Keratinocyte (primary cell): ENCODE measurements at regions not wholly inside any gene's neighbourhood (a gene's known extent, or its start where the extent isn't known, plus 50 kb on each side); places are given as distances from the start of the nearest gene placed in this dataset.

Experiments
- DNase-seq: peaks from one replicate; pipeline ENCODE4 v3.0.0-alpha.2; 2011; ENCODE audit warnings: low read depth, missing footprints, low spot score
- FAIRE-seq: peaks from 2 replicates; lab custom pipeline; 2011; peaks lifted over from hg19 to GRCh38; lab: Jason Lieb, UNC
- H2AFZ ChIP-seq: 2 replicates; pipeline ENCODE4 v1.6.0; 2012; ENCODE audit warnings: low read length, control low read depth, inconsistent platforms; ENCODE audit not compliant: control insufficient read depth
- H3K27ac ChIP-seq: 2 replicates; pipeline ENCODE4 v1.5.1; 2011; ENCODE audit warnings: low read length; ENCODE audit not compliant: control insufficient read depth, insufficient read depth
- H3K27me3 ChIP-seq: 3 replicates; pipeline ENCODE4 v1.6.0; 2011; ENCODE audit warnings: low read length; ENCODE audit not compliant: control insufficient read depth, insufficient read depth; ENCODE audit errors: extremely low read depth
- H3K36me3 ChIP-seq, 2 experiments: 2 replicates in 1 of 2; 3 replicates in 1 of 2; pipeline ENCODE4 v1.5.1; 2011; ENCODE audit warnings: low read length in 2 of 2, mild to moderate bottlenecking in 1 of 2; ENCODE audit not compliant: control insufficient read depth in 2 of 2, insufficient read depth in 2 of 2; ENCODE audit errors: extremely low read depth in 1 of 2
- H3K4me1 ChIP-seq: 3 replicates; pipeline ENCODE4 v1.5.1; 2011; ENCODE audit warnings: low read length; ENCODE audit not compliant: control insufficient read depth, insufficient read depth; ENCODE audit errors: extremely low read depth
- H3K4me2 ChIP-seq: 3 replicates; pipeline ENCODE4 v1.6.0; 2011; ENCODE audit warnings: low read depth, low read length; ENCODE audit not compliant: control insufficient read depth, insufficient read depth; ENCODE audit errors: extremely low read depth
- H3K4me3 ChIP-seq, 3 experiments: fragments of 200-600 bp in 1 of 3; sonication (generic) in 1 of 3; 2 replicates in 2 of 3; 3 replicates in 1 of 3; pipeline ENCODE4 v1.5.1; 2011 to 2016; ENCODE audit warnings: low read length in 3 of 3, mild to moderate bottlenecking in 3 of 3, control low read depth in 2 of 3, inconsistent platforms in 1 of 3, low read depth in 1 of 3, mixed read lengths in 1 of 3, mixed run types in 1 of 3, moderate library complexity in 1 of 3; ENCODE audit not compliant: control insufficient read depth in 2 of 3, insufficient read depth in 2 of 3; ENCODE audit errors: extremely low read depth in 1 of 3
- H3K79me2 ChIP-seq: 2 replicates; pipeline ENCODE4 v1.6.0; 2012; ENCODE audit warnings: low read length; ENCODE audit not compliant: control insufficient read depth, insufficient read depth
- H3K9ac ChIP-seq: 3 replicates; pipeline ENCODE4 v1.6.0; 2011; ENCODE audit warnings: low read length; ENCODE audit not compliant: control insufficient read depth, insufficient read depth; ENCODE audit errors: extremely low read depth
- H3K9me1 ChIP-seq: 3 replicates; pipeline ENCODE4 v1.6.0; 2011; ENCODE audit warnings: low read length; ENCODE audit not compliant: control insufficient read depth, insufficient read depth; ENCODE audit errors: extremely low read depth
- H3K9me3 ChIP-seq: 2 replicates; pipeline ENCODE4 v1.5.1; 2012; ENCODE audit warnings: low read depth, low read length; ENCODE audit not compliant: control insufficient read depth
- H4K20me1 ChIP-seq: 3 replicates; pipeline ENCODE4 v1.6.0; 2011; ENCODE audit warnings: low read length; ENCODE audit not compliant: control insufficient read depth, insufficient read depth; ENCODE audit errors: extremely low read depth
- EZH2 ChIP-seq: IDR thresholded peaks from one replicate; pipeline ENCODE4 v1.6.1; 2012; ENCODE audit warnings: inconsistent platforms, mild to moderate bottlenecking, low read length, moderate library complexity
- dilution Hi-C: fragments of 300-500 bp; cut with MboI; formaldehyde crosslinking; loops from one replicate; pipeline ENCODE4 v1.7.0; 2020; ENCODE audit warnings: low sequenced_read_pairs; ENCODE audit not compliant: extremely low pct_ligation_motif_present
- TF ChIP-seq, protein P1 (sequence below), 3 experiments: IDR thresholded peaks in 1 of 3; conservative IDR thresholded peaks in 1 of 3; optimal IDR thresholded peaks in 1 of 3; 2 replicates in 2 of 3; 3 replicates in 1 of 3; pipeline versions ENCODE3 to v1.5.1; 2011; ENCODE audit warnings: low read length in 3 of 3, mild to moderate bottlenecking in 3 of 3, moderate library complexity in 2 of 3, control low read depth in 1 of 3, inconsistent platforms in 1 of 3; ENCODE audit not compliant: insufficient read depth in 2 of 3; ENCODE audit errors: extremely low read depth in 1 of 3

DNA sequence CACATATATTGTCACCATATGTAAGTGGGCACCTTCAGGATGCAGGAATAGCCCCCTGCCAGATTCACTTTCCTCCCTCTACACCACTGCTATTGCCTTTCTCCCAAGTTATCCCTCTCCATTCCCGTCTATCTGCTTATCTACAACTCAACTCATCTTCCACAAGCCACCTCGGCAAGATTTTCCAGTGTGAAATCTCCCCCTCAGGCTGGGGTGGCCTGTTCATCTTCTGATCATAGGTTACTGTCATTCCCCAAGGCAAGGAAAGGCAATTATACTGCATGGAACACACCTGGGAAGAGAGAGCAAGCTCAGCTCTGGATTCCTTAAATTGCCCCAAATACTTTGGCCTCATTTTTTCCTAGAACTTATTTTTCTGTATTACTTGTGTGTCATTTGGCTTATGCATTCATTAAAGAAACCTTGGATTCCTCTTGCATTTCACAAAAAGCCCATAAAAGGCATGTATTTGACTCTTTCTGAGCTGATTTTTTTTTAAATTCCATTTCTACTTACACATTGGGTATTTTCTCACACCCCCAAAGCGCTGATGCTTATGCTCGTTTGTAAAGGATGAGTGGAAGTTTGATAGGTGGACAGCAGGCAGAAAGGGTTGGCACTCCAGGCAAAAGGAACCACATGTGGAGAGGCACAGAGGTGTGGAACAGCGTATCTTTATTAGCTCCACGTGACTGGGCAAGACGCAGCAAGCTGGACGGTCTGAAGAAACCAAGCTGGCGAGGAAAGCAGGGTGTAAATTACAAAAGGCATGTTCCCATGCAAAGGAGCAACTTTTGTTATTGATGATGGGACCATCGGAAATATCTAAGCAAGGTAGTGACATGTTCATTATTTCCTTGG is 169.7 kb upstream of the RAB4A start:
- H3K9me3 ChIP-seq: no peaks in the 10 kb centered on the region
- peak overlapping the region; percentile 38 for H3K4me2 ChIP-seq
- H3K79me2 ChIP-seq: no peaks in the 10 kb centered on the region
- H3K4me3 ChIP-seq: no peak overlapping the region
- no peak overlapping the region for H2AFZ ChIP-seq
- no peaks in the 10 kb centered on the region for H4K20me1 ChIP-seq
- H3K9me1 ChIP-seq: no peaks in the 10 kb centered on the region
- dilution Hi-C loops: no loop called here
- FAIRE-seq: peak; percentile 87
- H3K9ac ChIP-seq: no peak overlapping the region
- H3K27ac ChIP-seq: no peak overlapping the region
- H3K36me3 ChIP-seq: no peaks in the 10 kb centered on the region
- TF ChIP-seq EZH2: no peak
- TF ChIP-seq, protein P1, sequence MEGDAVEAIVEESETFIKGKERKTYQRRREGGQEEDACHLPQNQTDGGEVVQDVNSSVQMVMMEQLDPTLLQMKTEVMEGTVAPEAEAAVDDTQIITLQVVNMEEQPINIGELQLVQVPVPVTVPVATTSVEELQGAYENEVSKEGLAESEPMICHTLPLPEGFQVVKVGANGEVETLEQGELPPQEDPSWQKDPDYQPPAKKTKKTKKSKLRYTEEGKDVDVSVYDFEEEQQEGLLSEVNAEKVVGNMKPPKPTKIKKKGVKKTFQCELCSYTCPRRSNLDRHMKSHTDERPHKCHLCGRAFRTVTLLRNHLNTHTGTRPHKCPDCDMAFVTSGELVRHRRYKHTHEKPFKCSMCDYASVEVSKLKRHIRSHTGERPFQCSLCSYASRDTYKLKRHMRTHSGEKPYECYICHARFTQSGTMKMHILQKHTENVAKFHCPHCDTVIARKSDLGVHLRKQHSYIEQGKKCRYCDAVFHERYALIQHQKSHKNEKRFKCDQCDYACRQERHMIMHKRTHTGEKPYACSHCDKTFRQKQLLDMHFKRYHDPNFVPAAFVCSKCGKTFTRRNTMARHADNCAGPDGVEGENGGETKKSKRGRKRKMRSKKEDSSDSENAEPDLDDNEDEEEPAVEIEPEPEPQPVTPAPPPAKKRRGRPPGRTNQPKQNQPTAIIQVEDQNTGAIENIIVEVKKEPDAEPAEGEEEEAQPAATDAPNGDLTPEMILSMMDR (optimal IDR thresholded peaks at IDR 0.05 in 1 of 3, IDR thresholded peaks at IDR 0.05 in 1 of 3, conservative IDR thresholded peaks at IDR 0.05 in 1 of 3; ENCODE audit: extremely low read depth in 1 of 3, insufficient read depth in 2 of 3, low read length in 3 of 3): no peak
- peaks cover 6% of the 10 kb centered on the region for H3K27me3 ChIP-seq
- H3K4me1 ChIP-seq: peaks cover 7% of the 10 kb centered on the region
- DNase-seq: no peak

DNA sequence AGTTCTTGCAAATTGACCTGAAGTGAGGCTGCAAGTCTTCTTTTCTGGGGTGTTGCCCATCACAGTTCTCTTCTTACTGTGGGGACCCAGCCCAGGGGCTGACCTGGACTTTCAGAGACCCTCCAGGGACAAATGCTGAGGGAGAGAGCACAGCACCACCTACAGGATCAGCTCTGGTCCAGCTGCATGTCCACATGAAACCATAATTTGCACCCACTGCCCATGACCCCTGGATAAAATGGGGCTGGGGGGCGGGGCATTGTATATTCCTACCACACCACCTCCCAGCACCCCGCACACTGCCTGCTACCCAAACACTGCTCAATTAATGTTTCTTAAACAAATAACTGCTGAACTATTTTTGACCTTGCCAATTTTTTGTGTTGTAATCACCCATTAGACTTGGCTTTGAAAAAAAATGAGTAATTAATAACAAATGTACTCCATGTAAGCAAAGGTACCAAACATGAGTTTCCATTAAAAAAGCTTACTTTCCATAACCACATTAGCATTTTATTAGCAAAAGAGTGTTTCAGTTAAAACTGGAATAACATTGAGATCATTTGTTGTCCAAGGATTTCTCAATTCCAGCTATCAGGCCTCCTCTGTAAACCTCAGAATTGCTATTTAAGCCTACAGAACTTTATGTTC is 168.0 kb upstream of the RAB4A start:
- Histone ChIP-seq H3K4me3 (no peak overlapping the region), H2AFZ (no peak overlapping the region), H3K36me3 (no peaks in the 10 kb centered on the region), H3K9me3 (no peaks in the 10 kb centered on the region), H3K9ac (no peak overlapping the region), H3K4me2 (no peak overlapping the region), H3K27ac (no peak overlapping the region), H3K9me1 (peaks cover 2% of the 10 kb centered on the region), H3K4me1 (peaks cover 7% of the 10 kb centered on the region), H3K79me2 (no peaks in the 10 kb centered on the region), H4K20me1 (no peaks in the 10 kb centered on the region), H3K27me3 (peaks cover 10% of the 10 kb centered on the region)
- dilution Hi-C loops: no loop called here
- FAIRE-seq: no peak
- DNase-seq: no peak
- TF ChIP-seq, protein P1 (optimal IDR thresholded peaks at IDR 0.05 in 1 of 3, IDR thresholded peaks at IDR 0.05 in 1 of 3, conservative IDR thresholded peaks at IDR 0.05 in 1 of 3; ENCODE audit: extremely low read depth in 1 of 3, insufficient read depth in 2 of 3, low read length in 3 of 3): peak in 2 of 3 experiments; percentile 28 to 34
- TF ChIP-seq EZH2: no peak
